NK-92 (cell line): ENCODE measurements at regions not wholly inside any gene's neighbourhood (a gene's known extent, or its start where the extent isn't known, plus 50 kb on each side); places are given as distances from the start of the nearest gene placed in this dataset.

Experiments
- DNase-seq: peaks from one replicate; lab custom pipeline; 2025; ENCODE audit not compliant: unreplicated experiment; lab: John Stamatoyannopoulos, UW

- DNase-seq: no peak
Observed at GRCh38 chr2:2682700-2683342, 351.7 kb upstream of the MYT1L start.

- no peak for DNase-seq
Observed at GRCh38 chr2:2681711-2682251, 350.7 kb upstream of the MYT1L start.

GRCh38 chr2:2681085-2681484 lies 350.0 kb upstream of the MYT1L start:
- DNase-seq: no peak

GRCh38 chr2:2674831-2675230 lies 343.8 kb upstream of the MYT1L start:
- no peak for DNase-seq

GRCh38 chr2:2673406-2673805 lies 342.3 kb upstream of the MYT1L start:
- no peak for DNase-seq

GRCh38 chr2:2672249-2672648 lies 341.2 kb upstream of the MYT1L start:
- DNase-seq: no peak

GRCh38 chr2:2671826-2672225 lies 340.8 kb upstream of the MYT1L start:
- no peak for DNase-seq

- DNase-seq: no peak
Observed at GRCh38 chr2:2669316-2669715, 338.2 kb upstream of the MYT1L start.

GRCh38 chr2:2668681-2669265 lies 337.7 kb upstream of the MYT1L start:
- no peak for DNase-seq

- no peak for DNase-seq
Observed at GRCh38 chr2:2667690-2668089, 336.6 kb upstream of the MYT1L start.

- no peak for DNase-seq
Observed at GRCh38 chr2:2665834-2666133, 334.7 kb upstream of the MYT1L start.

- no peak for DNase-seq
Observed at GRCh38 chr2:2664989-2665833, 334.1 kb upstream of the MYT1L start.

GRCh38 chr2:2663401-2664036 lies 332.4 kb upstream of the MYT1L start:
- DNase-seq: no peak

- no peak for DNase-seq
Observed at GRCh38 chr2:2662847-2663356, 331.8 kb upstream of the MYT1L start.

GRCh38 chr2:2662037-2662846 lies 331.2 kb upstream of the MYT1L start:
- DNase-seq: no peak

- DNase-seq: no peak
Observed at GRCh38 chr2:2660789-2661355, 329.8 kb upstream of the MYT1L start.

GRCh38 chr2:2657121-2657962 lies 326.3 kb upstream of the MYT1L start:
- no peak for DNase-seq

- no peak for DNase-seq
Observed at GRCh38 chr2:2656115-2657011, 325.3 kb upstream of the MYT1L start.
